Endodermal cell (in vitro differentiated cells): ENCODE measurements at regions not wholly inside any gene's neighbourhood (a gene's known extent, or its start where the extent isn't known, plus 50 kb on each side); places are given as distances from the start of the nearest gene placed in this dataset.

Source experiments
- DNase-seq: peaks from one replicate; pipeline ENCODE4 v3.0.0-alpha.2; 2017
- H3K27ac ChIP-seq: 2 replicates; pipeline ENCODE4 v1.5.1; 2013; ENCODE audit warnings: mild to moderate bottlenecking, low read depth, low read length, moderate library complexity
- H3K27me3 ChIP-seq: 2 replicates; pipeline ENCODE4 v1.6.1; 2013; ENCODE audit warnings: mild to moderate bottlenecking, low read length, moderate library complexity; ENCODE audit not compliant: insufficient read depth, control insufficient read depth, poor library complexity, severe bottlenecking
- H3K36me3 ChIP-seq: 2 replicates; pipeline ENCODE4 v1.7.0; 2013; ENCODE audit warnings: mild to moderate bottlenecking, low read length, moderate library complexity; ENCODE audit not compliant: control insufficient read depth, insufficient read depth
- H3K4me1 ChIP-seq: one replicate; pipeline ENCODE4 v1.7.0; 2013; ENCODE audit warnings: low read length; ENCODE audit not compliant: control insufficient read depth, insufficient read depth
- H3K4me3 ChIP-seq: 2 replicates; pipeline ENCODE4 v1.5.1; 2013; ENCODE audit warnings: mild to moderate bottlenecking, low read length, moderate library complexity
- H3K9ac ChIP-seq: 2 replicates; pipeline ENCODE4 v1.6.1; 2013; ENCODE audit warnings: mild to moderate bottlenecking, low read length, moderate library complexity; ENCODE audit not compliant: poor library complexity, severe bottlenecking; ENCODE audit errors: extremely low read depth
- H3K9me3 ChIP-seq: 2 replicates; pipeline ENCODE4 v1.6.1; 2013; ENCODE audit warnings: mild to moderate bottlenecking, low read length, moderate library complexity; ENCODE audit not compliant: control insufficient read depth
- H3K27ac Mint-ChIP-seq: 2 replicates; pipeline ENCODE4 v1.8.0; 2020; ENCODE audit warnings: mixed read lengths
- H3K27me3 Mint-ChIP-seq: 2 replicates; pipeline ENCODE4 v1.8.0; 2021; ENCODE audit warnings: mild to moderate bottlenecking, mixed read lengths; ENCODE audit not compliant: insufficient read depth
- H3K36me3 Mint-ChIP-seq: 2 replicates; pipeline ENCODE4 v1.8.0; 2020; ENCODE audit warnings: low read depth, mixed read lengths
- H3K4me1 Mint-ChIP-seq: 2 replicates; pipeline ENCODE4 v1.8.0; 2020; ENCODE audit warnings: mixed read lengths
- H3K4me3 Mint-ChIP-seq: 2 replicates; pipeline ENCODE4 v1.8.0; 2020; ENCODE audit warnings: mild to moderate bottlenecking, moderate library complexity, mixed read lengths
- H3K9me3 Mint-ChIP-seq: 2 replicates; pipeline ENCODE4 v1.8.0; 2020; ENCODE audit warnings: mild to moderate bottlenecking, mixed read lengths
- CTCF ChIP-seq: fragments of 200-600 bp; sonication (generic); conservative IDR thresholded peaks from 2 replicates; pipeline ENCODE4 v1.5.0; 2021; ENCODE audit warnings: antibody characterized with exemption, mild to moderate bottlenecking
- WGBS, 2 experiments: methylation state at CpG; one replicate each; pipeline versions ENCODE4 v1.1.5 to v1.1.7; 2013; ENCODE audit warnings: missing lambda C conversion rate in 2 of 2, mixed read lengths in 1 of 2; ENCODE audit not compliant: insufficient coverage in 1 of 2, insufficient read length in 1 of 2; 5-methylcytosine and 5-hydroxymethylcytosine counted together

- no peaks in the 10 kb centered on the region for H3K36me3 Mint-ChIP-seq
- no peak overlapping the region for H3K27ac Mint-ChIP-seq
- Histone ChIP-seq H3K36me3 (no peaks in the 10 kb centered on the region), H3K9ac (no peak overlapping the region), H3K27ac (no peak overlapping the region), H3K9me3 (no peaks in the 10 kb centered on the region), H3K27me3 (no peaks in the 10 kb centered on the region), H3K4me1 (no peaks in the 10 kb centered on the region), H3K4me3 (no peak overlapping the region)
- DNase-seq: no peak
- WGBS, 2 experiments: 85 to 92% methylated on average over 2 of the region's 2 CpGs
- H3K4me3 Mint-ChIP-seq: no peak overlapping the region
- peaks cover 12% of the 10 kb centered on the region for H3K9me3 Mint-ChIP-seq
- no peaks in the 10 kb centered on the region for H3K27me3 Mint-ChIP-seq
- peaks cover 3% of the 10 kb centered on the region for H3K4me1 Mint-ChIP-seq
- no peak for TF ChIP-seq CTCF
Measured at GRCh38 chr16:48949636-48950035, 332.0 kb downstream of the CBLN1 start.

- no peak overlapping the region for H3K27ac ChIP-seq
- no peaks in the 10 kb centered on the region for H3K36me3 ChIP-seq
- Mint-ChIP-seq H3K36me3 (no peaks in the 10 kb centered on the region), H3K4me3 (no peak overlapping the region), H3K4me1 (peaks cover 3% of the 10 kb centered on the region), H3K9me3 (peaks cover 12% of the 10 kb centered on the region), H3K27me3 (no peaks in the 10 kb centered on the region), H3K27ac (no peak overlapping the region)
- no peak for DNase-seq
- H3K4me3 ChIP-seq: no peak overlapping the region
- 84 to 100% methylated on average over 1 to 3 of the region's 3 CpGs for WGBS, 2 experiments
- no peaks in the 10 kb centered on the region for H3K9me3 ChIP-seq
- H3K4me1 ChIP-seq: no peaks in the 10 kb centered on the region
- TF ChIP-seq CTCF: no peak
- no peaks in the 10 kb centered on the region for H3K27me3 ChIP-seq
- H3K9ac ChIP-seq: no peak overlapping the region
Measured at GRCh38 chr16:48948911-48949310, 332.7 kb downstream of the CBLN1 start.

- no peak for TF ChIP-seq CTCF
- Histone ChIP-seq H3K4me1 (no peaks in the 10 kb centered on the region), H3K4me3 (no peak overlapping the region), H3K27ac (no peak overlapping the region), H3K9me3 (no peaks in the 10 kb centered on the region), H3K9ac (no peak overlapping the region), H3K36me3 (no peaks in the 10 kb centered on the region), H3K27me3 (no peaks in the 10 kb centered on the region)
- H3K4me1 Mint-ChIP-seq: no peaks in the 10 kb centered on the region
- WGBS, 2 experiments: 56 to 82% methylated on average over 1 to 3 of the region's 3 CpGs
- H3K27ac Mint-ChIP-seq: no peak overlapping the region
- no peak overlapping the region for H3K4me3 Mint-ChIP-seq
- no peaks in the 10 kb centered on the region for H3K36me3 Mint-ChIP-seq
- H3K9me3 Mint-ChIP-seq: peaks cover 12% of the 10 kb centered on the region
- DNase-seq: no peak
- no peaks in the 10 kb centered on the region for H3K27me3 Mint-ChIP-seq
Measured at GRCh38 chr16:48947371-48947713, 334.3 kb downstream of the CBLN1 start.
